ENCODE measurements at regions not wholly inside any gene's neighbourhood (a gene's known extent, or its start where the extent isn't known, plus 50 kb on each side); places are given as distances from the start of the nearest gene placed in this dataset.

DNA sequence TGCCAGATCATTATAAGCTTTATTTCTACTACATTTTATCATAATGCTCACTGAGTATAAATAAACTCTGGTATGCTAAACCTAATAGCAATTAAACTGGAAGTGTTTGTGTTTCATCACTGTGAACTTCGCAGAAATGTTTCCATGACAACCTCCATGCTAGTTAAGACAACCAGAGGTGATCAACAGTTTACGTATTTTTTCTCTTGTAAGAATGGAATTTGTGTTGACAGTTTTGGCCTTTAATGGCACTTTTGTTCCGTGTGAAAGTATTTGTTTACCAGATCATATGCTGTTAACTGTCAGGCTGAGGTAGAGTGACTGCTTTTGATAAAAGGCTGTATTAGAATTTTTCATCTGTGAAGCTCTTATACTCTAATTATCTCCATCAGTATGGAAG lies 212.1 kb upstream of the PPP1R3A start:
- in situ Hi-C loops (cut with HindIII; ENCODE audit: low sequenced_read_pairs) = no loop called here

DNA sequence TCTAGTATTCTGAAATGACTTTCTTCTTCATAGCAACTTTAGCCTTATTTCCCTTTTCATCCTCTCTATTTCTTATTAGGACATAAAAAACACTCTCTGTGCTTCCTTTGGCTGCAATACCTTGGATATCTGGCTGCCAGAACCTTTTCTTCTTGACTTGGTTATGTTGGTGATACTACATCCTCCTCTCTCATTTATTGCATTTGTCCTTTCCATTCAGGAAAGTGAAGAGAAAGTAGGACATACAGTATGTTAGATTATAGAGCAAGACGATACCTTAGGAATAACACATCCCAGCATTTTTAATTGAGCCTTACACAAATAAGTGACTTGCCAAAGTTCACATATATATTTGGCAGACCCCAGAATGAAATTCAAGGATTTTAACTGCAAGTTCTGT lies 210.1 kb upstream of the PPP1R3A start:
- in situ Hi-C loops (cut with HindIII; ENCODE audit: low sequenced_read_pairs) = no loop called here

DNA sequence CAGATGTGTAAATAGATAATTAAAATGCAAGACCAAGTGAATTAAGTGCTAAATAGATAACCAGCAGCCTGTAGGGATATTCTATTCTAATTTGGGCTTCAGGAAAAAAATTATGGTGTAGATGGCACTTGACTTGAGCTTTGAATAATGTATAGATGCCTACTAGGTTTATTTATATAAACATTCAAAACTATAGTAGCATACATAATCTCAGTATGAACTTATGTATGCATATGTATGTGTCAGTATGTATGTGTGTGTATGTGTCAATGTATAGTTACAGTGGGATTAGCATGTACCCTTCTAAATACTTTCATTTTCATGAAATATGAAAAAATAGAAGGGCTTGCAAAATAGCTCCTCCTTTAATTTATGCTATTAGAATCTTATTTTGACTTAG lies 207.3 kb upstream of the PPP1R3A start:
- in situ Hi-C loops (cut with HindIII; ENCODE audit: low sequenced_read_pairs) = no loop called here

GRCh38 chr7:114112806-114113205 lies 194.0 kb upstream of the PPP1R3A start:
- in situ Hi-C loops (cut with HindIII; ENCODE audit: low sequenced_read_pairs) = no loop called here

- in situ Hi-C loops (cut with HindIII; ENCODE audit: low sequenced_read_pairs) = no loop called here
Measured at GRCh38 chr7:114110666-114111065, 191.9 kb upstream of the PPP1R3A start.

GRCh38 chr7:114109721-114110120 lies 190.9 kb upstream of the PPP1R3A start:
- in situ Hi-C loops (cut with HindIII; ENCODE audit: low sequenced_read_pairs) = no loop called here

DNA sequence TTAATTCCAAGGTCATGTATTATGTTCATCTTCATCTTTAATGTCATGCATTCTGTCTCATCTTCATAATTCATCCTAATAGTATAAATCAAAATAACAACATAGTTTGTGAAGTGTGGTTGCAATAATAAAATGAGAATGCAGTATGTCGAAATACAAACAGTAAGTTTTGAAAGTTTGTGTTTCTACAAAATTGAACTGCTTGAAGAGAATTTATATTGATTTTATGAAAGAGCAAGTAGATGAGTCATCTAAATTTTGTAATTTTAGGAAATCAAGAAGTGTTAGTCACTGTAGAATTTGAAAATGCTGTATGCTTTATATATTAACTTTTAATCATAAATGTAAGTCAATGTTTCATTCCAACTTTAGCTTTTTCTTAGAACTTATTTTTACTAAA lies 190.5 kb upstream of the PPP1R3A start:
- in situ Hi-C loops (cut with HindIII; ENCODE audit: low sequenced_read_pairs) = no loop called here

GRCh38 chr7:114108510-114108909 lies 189.7 kb upstream of the PPP1R3A start:
- in situ Hi-C loops (cut with HindIII; ENCODE audit: low sequenced_read_pairs) = no loop called here

- in situ Hi-C loops (cut with HindIII; ENCODE audit: low sequenced_read_pairs) = no loop called here
Measured at GRCh38 chr7:114107522-114107921, 188.7 kb upstream of the PPP1R3A start.

DNA sequence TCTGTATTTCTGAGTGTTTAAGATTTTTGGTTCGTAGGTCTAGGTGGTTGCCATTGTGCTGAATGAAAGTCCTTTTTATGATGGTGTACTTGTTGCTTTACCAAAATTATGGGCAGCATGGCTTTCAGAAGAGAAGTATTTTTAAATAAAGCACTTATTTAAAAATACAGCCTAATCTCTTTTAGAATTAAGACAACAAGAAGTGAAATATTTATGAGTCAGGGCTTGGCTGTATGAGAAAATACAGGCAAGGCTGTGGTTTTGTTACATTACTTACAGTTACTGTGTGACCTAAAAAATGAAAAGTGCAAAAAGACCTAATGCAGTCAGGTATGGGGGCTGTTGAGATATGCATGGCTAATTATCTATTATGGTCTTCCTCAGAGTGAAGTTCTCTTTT lies 185.2 kb upstream of the PPP1R3A start:
- in situ Hi-C loops (cut with HindIII; ENCODE audit: low sequenced_read_pairs) = no loop called here

DNA sequence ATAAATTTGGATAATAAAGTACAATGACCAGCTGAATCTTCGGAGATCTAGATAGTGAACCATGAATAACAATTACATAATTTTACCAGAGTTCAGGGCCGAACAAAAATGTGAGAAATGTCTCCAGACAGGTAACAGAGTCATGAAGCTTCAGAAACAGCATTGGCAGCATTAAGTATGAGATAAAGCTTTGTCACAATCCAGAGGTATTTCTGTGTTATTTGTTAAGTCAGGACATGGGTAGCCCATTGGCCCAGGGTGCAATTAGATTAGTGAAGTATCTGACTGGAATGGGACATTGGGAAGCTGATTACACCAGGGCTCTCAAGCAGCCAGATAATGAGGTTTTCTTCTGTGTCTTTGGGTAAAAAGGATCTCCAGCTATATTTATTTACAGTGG lies 184.2 kb upstream of the PPP1R3A start:
- in situ Hi-C loops (cut with HindIII; ENCODE audit: low sequenced_read_pairs) = no loop called here

GRCh38 chr7:114102131-114102530 lies 183.3 kb upstream of the PPP1R3A start:
- in situ Hi-C loops (cut with HindIII; ENCODE audit: low sequenced_read_pairs) = no loop called here

- in situ Hi-C loops (cut with HindIII; ENCODE audit: low sequenced_read_pairs) = no loop called here
Measured at GRCh38 chr7:114100810-114101209, 182.0 kb upstream of the PPP1R3A start.

DNA sequence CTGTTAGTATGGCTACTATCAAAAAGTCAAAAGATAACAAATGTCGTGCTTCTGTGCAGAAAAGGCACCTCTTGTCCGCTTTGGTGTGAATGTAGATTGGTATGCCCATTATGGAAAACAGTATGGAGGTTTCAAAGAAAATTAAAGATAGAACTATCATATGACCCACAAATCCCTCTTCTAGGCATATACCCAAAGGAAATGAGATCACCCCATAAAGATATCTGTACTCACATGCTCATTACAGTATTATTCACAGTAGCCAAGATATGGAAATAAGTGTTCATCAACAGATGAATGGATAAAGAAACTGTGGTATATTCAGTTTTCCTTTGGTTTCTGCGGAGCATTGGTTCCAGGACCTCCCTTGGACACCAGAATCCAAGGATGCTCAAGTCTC lies 180.5 kb upstream of the PPP1R3A start:
- in situ Hi-C loops (cut with HindIII; ENCODE audit: low sequenced_read_pairs) = no loop called here

- in situ Hi-C loops (cut with HindIII; ENCODE audit: low sequenced_read_pairs) = no loop called here
Measured at GRCh38 chr7:114095885-114096284, 177.1 kb upstream of the PPP1R3A start.

DNA sequence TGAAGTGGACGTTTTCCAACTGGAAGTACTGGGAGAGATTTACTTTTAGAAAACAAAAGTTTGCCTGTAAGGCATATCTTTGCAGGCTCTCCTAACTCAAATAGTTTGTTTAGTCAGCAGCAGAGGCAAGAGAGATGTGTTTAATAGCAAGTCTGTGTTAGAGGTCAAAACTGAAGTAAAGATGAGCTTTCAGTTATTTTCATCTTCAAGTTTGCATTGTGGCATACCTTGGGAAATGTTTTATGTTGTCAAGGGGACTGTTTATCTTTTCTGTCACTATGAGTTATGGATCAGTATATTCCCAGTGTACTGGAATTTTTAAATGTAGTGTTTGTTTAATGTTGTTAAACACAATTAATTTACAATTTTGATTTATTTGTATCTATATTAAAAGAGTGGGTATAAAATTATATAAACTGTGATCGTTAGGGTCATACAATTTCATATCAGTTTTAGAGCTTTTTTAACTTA lies 169.7 kb upstream of the PPP1R3A start:
- in situ Hi-C loops (cut with HindIII; ENCODE audit: low sequenced_read_pairs) = no loop called here

DNA sequence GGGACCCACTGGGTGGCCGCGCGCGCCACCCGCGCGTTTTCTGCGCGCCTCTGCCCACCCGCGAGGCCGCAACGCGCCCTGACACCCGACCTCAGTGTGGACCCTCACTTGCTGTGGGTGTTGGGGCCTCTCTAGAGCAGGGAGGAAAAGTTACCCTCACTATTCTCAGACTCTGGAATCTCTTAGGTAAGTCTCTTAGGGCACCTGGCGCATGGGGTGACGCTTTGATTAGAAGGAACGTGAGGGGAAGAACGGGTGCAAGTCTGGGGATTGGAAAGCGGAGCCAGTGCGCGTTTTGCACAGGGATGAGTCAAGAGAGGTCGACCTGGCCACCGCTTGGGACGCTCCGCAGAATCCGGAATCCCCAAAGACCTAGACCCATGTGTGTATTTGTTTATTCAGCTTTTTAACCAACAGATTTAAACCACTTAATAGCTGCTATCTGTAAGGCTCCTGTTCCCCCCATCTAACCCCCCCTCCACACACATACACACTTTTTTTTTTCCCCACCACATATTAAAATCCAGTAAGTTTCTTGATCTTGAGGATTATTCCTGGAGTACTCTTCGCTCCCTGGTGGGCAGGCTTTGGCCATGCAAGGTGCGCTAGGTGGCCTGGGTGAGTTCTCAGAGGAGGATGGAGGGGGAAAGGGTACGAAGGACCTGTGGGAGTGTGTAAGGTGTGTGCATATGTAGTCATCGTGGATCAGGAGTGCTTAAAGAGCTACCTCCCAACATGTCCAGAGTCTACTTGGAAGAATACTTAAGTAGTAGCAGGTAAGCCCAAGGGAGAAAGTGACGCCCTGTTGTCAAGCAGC lies 169.1 kb upstream of the PPP1R3A start:
- in situ Hi-C loops (cut with HindIII; ENCODE audit: low sequenced_read_pairs) = no loop called here

DNA sequence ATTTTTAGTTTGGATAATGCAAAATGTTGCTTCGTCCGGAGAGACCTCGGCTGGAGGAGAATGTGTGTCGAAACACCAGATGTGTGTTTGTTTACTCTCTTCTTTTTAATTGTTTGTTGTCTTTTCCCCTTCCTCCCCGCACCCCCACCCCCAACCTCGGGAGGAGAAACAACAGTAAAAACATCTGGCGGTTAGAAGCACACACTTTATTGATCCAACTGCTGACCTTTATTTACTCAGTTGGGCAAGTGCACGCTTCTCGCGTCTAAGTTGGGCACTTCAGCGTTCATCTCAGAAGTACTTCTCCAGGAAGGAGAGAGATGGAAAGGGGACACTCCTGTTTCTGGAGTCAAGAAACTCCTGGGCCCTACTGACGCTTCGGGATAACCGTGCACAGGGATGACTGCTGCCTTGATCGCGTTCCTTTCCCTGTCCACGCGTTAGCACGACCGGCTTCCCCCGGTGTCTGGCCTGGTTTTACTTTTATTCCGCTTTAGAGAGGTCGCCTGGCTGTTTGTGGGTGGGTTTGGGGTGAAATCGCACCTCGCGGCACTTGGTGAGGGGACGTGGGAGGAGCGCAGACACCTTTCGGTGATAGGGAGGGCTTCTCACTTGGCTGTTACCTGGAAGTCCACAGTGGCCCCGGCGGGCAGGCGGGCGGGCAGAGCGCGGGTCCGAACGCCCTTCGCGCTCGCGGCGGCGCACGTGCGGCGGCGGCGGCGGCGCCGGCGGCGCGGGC lies 168.3 kb upstream of the PPP1R3A start:
- in situ Hi-C loops (cut with HindIII; ENCODE audit: low sequenced_read_pairs) = no loop called here

DNA sequence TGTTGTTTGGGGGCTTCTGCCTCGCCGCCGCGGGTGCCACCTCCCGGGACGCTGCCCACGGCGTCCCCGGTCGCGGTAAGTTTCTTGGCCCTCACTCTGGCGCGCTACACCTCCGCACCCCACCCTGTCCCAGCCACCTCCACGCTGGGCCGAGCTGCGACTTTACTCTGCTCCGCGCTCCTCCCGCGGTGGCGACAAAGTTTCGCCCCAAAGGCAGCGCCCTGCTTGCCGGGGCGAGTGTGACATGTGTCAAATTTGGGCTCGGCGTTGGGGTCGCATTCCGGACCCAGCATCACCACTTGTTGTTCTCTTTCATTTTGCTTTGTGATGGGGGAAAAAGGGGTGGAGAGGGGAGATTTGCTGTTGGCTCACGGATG lies 167.7 kb upstream of the PPP1R3A start:
- in situ Hi-C loops (cut with HindIII; ENCODE audit: low sequenced_read_pairs) = no loop called here

DNA sequence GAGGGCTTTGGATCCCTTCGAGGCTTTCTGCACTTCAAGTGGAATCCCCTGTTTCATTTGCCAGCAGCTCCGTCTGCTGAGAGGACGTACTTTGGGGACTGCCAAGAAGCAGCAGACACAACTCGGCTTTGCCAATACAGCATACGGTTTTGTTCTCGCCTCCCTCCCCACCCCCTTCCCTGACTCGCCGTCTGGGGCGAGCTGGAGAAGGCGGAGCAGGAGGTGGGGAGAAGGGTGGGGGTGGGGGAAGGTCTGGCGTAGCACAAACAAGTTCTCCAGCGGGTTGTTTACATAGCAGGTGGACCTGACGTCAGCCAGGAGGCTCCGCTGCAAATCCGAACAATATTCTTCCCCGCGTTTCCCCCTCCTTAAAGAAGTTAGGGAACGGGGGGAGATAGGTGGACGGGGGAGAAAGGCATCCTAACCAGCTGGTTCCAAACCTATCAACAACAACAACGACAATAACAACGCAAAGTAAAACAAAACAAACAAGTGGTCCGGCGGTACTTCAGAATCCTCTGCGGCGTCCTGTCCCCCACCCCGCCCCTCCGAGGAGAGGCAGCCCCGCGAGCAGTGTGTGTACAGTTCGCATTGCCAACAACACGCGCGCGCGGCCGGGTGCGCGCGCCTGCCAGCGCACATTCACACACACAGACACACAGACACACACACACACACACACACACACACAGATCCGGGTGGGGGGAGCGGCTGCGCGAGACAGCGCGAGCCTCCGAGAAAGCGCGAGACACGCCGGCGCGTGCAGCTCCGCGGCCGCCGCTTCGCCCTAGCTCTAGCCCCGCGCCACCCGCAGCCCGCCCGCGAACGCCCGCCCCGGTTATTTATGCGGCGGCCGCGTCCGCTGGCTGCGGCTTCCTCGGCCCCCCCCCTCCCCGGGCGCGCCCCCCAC lies 167.0 kb upstream of the PPP1R3A start:
- in situ Hi-C loops (cut with HindIII; ENCODE audit: low sequenced_read_pairs) = no loop called here

DNA sequence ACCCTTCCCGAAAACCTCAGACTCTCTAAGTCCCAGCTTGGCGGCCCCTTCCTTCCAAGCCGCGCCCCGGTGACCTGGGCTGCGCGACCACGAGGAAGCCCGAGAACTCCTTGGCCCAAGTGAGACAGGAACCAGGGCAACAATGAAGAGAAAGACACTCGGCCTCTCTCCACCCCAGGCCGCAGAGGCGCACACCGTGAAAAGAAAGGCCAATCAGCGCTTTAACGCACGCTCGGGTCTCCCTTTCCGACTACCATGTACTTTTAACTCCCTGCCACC lies 166.4 kb upstream of the PPP1R3A start:
- in situ Hi-C loops (cut with HindIII; ENCODE audit: low sequenced_read_pairs) = no loop called here
